ENCODE measurements at regions not wholly inside any gene's neighbourhood (a gene's known extent, or its start where the extent isn't known, plus 50 kb on each side); places are given as distances from the start of the nearest gene placed in this dataset.

DNA sequence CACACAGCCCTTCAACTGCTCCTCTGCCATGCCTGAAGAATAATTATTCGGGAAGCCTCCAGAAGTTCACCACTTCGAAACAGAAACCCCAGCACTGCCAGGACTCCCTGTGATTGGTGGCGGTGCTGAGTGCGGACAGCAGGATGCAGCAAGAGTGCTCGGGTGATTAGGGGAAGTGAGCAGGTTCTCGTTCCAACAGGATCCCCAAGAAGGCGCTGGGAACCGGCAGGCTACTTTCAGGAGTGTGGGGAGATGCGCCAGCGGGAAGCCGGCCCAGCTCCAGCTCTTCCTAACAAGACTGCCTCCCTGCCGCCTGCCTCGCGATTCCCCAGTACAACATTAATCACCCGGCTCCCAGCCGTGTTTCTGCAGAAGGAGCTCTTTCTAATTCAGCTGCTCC lies 630.2 kb downstream of the BRD1 start:
- WGBS, 5 donors, result 6 to 15% (median 8%) methylated on average over 16 of the region's 16 CpGs
- Histone ChIP-seq H3K36me3 (no peaks in the 10 kb centered on the region), H3K4me3 (no peak overlapping the region), H3K27ac (no peak overlapping the region), H3K9me3 (no peaks in the 10 kb centered on the region), H3K4me1 (peaks cover 0 to 9% (median 0%) of the 10 kb centered on the region in 4 donors), H3K27me3 (peaks cover 0 to 65% (median 12%) of the 10 kb centered on the region in 3 donors)
- no peak for TF ChIP-seq POLR2A (IDR thresholded peaks at IDR 0.05)
- TF ChIP-seq EP300 (IDR thresholded peaks at IDR 0.05), result no peak
- TF ChIP-seq, protein P1, sequence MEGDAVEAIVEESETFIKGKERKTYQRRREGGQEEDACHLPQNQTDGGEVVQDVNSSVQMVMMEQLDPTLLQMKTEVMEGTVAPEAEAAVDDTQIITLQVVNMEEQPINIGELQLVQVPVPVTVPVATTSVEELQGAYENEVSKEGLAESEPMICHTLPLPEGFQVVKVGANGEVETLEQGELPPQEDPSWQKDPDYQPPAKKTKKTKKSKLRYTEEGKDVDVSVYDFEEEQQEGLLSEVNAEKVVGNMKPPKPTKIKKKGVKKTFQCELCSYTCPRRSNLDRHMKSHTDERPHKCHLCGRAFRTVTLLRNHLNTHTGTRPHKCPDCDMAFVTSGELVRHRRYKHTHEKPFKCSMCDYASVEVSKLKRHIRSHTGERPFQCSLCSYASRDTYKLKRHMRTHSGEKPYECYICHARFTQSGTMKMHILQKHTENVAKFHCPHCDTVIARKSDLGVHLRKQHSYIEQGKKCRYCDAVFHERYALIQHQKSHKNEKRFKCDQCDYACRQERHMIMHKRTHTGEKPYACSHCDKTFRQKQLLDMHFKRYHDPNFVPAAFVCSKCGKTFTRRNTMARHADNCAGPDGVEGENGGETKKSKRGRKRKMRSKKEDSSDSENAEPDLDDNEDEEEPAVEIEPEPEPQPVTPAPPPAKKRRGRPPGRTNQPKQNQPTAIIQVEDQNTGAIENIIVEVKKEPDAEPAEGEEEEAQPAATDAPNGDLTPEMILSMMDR (IDR thresholded peaks at IDR 0.05), result no peak
- TF ChIP-seq POLR2AphosphoS5 (IDR thresholded peaks at IDR 0.05), result no peak
- intact Hi-C loops (cut with DNase I; ENCODE audit: low total_unique reads), result no loop called here
- peak in 1 of 2 donors; percentile 67 for DNase-seq

DNA sequence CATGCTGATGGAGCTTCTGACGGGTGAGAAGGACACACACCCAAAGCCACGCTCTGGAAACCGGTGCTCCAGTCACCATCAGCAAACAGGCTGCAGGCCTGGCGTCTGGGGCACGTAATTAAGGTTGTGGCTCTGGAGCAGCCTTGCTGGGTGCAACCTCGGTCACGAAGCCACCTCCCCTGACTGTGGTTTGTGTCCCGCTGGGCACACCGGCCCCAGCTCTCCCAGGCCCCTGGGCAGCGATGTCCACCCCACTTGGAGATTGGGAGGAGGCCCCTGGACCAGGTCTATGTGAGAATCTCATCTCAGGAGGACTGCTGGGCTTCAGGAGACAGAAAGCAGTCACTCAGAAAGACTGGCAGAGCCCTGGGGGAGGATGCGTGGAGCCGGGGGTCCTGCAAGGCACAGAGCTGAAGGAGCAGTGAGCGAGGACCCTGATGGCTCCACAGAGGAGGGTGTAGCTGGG lies 631.6 kb downstream of the BRD1 start:
- H3K27me3 ChIP-seq, result peaks cover 0 to 56% (median 12%) of the 10 kb centered on the region in 3 donors
- intact Hi-C loops (cut with DNase I; ENCODE audit: low total_unique reads), result no loop called here
- WGBS, 5 donors, result 79 to 85% (median 81%) methylated on average over 3 to 13 of the region's 13 CpGs
- no peak for DNase-seq
- no peaks in the 10 kb centered on the region for H3K9me3 ChIP-seq
- no peaks in the 10 kb centered on the region for H3K36me3 ChIP-seq
- H3K4me3 ChIP-seq, result no peak overlapping the region
- TF ChIP-seq, protein P1 (IDR thresholded peaks at IDR 0.05), result no peak
- TF ChIP-seq EP300 (IDR thresholded peaks at IDR 0.05), result no peak
- no peak overlapping the region for H3K27ac ChIP-seq
- peaks cover 0 to 9% (median 0%) of the 10 kb centered on the region in 4 donors for H3K4me1 ChIP-seq

DNA sequence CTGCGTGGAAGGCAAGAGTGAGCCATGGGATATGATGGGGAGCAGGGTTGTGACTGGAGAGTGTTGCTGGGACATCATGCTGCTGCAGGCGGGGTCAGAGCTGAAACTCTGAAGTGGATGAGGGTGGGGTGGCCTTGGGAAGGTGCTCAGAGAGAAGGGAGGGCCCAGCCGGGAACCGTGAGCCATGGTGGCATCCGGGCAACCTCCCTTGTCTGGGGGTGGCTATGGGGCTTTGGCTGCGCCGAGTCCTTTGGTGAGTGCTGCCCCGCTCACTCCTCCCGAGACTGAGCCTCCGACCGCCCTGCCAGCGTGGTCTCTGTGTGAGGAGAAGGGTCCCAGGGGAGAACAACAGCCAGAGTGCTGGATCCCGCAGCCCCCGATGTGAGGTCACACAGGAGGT lies 632.0 kb downstream of the BRD1 start:
- Histone ChIP-seq H3K4me3 (no peak overlapping the region), H3K36me3 (no peaks in the 10 kb centered on the region), H3K9me3 (no peaks in the 10 kb centered on the region), H3K27me3 (peaks cover 0 to 51% (median 12%) of the 10 kb centered on the region in 3 donors), H3K4me1 (peaks cover 0 to 9% (median 0%) of the 10 kb centered on the region in 4 donors), H3K27ac (no peak overlapping the region)
- no peak for DNase-seq
- intact Hi-C loops (cut with DNase I; ENCODE audit: low total_unique reads), result no loop called here
- TF ChIP-seq, protein P1 (IDR thresholded peaks at IDR 0.05), result no peak
- TF ChIP-seq POLR2AphosphoS5 (IDR thresholded peaks at IDR 0.05) (no peak), POLR2A (IDR thresholded peaks at IDR 0.05) (no peak), EP300 (IDR thresholded peaks at IDR 0.05) (no peak)
- WGBS, 5 donors, result 72 to 85% (median 84%) methylated on average over 8 to 14 of the region's 14 CpGs

DNA sequence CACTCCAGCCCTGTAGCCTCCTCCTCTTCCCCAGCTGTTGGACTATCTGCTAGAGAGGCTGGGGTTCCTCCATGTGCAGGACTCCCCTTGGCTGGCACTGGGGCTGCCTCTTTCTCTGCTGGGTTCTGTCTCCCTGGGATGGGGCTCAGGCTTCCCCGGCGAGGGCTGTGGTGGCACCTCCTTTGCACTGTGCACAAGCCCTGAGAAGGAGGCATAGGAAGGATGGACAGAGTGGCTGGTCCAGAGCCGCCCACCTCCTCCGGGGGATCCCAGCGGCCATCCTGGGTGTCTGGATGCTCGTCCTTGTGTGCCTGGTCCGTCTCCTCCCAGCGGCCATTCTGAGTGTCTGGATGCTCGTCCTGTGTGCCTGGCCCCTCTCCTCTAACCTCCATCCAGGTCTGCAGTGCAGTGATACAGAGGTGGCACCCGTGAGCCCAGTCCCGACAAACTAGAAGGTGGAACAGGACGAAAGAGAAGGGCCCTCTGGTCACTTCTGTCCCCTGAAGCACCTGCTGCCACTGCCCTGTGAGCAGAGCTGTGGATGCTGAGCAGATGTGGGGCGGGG lies 633.7 kb downstream of the BRD1 start:
- 77 to 85% (median 83%) methylated on average over 9 to 13 of the region's 13 CpGs for WGBS, 5 donors
- Histone ChIP-seq H3K36me3 (no peaks in the 10 kb centered on the region), H3K4me3 (no peak overlapping the region), H3K9me3 (no peaks in the 10 kb centered on the region), H3K27ac (no peak overlapping the region), H3K4me1 (peaks cover 0 to 9% (median 0%) of the 10 kb centered on the region in 4 donors), H3K27me3 (peaks cover 0 to 59% (median 12%) of the 10 kb centered on the region in 3 donors)
- TF ChIP-seq EP300 (IDR thresholded peaks at IDR 0.05) (no peak), POLR2A (IDR thresholded peaks at IDR 0.05) (no peak), POLR2AphosphoS5 (IDR thresholded peaks at IDR 0.05) (no peak)
- TF ChIP-seq, protein P1 (IDR thresholded peaks at IDR 0.05), result no peak
- DNase-seq, result no peak
- intact Hi-C loops (cut with DNase I; ENCODE audit: low total_unique reads), result no loop called here
